GM19452 (cell line): ENCODE measurements at regions not wholly inside any gene's neighbourhood (a gene's known extent, or its start where the extent isn't known, plus 50 kb on each side); places are given as distances from the start of the nearest gene placed in this dataset.
"Not testable (repeated sequence)": the region's sequence is repeated elsewhere in the genome, so short reads cannot be mapped to it uniquely, and the experiment has no call there.

Source experiments
- ATAC-seq: cut with Tn5 transposase; IDR thresholded peaks from one replicate; pipeline ENCODE4 v1.9.1; 2021; ENCODE audit not compliant: unreplicated experiment

- no peak for ATAC-seq
Measured at GRCh38 chr1:30108186-30108585, 615.2 kb downstream of the MATN1 start.

DNA sequence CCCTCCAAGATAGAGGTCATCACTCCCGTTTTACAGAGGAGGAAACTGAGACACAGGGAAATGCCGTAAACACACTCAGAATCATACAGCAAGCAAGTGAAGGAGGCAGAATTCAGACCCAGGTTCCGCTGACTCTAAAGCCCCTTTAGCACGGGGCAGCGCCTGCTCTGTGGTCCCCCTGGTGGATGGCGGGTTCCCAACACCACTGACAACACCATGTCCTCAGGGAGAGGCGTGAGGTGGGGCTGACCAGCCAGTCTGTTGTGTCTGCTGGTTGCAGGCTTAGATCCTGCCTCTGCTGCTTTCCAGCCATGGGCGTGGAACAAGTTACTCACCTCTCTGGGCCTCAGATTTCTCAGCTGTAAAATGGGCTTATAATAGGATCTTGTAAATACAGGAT is 617.3 kb downstream of the MATN1 start:
- no peak for ATAC-seq

DNA sequence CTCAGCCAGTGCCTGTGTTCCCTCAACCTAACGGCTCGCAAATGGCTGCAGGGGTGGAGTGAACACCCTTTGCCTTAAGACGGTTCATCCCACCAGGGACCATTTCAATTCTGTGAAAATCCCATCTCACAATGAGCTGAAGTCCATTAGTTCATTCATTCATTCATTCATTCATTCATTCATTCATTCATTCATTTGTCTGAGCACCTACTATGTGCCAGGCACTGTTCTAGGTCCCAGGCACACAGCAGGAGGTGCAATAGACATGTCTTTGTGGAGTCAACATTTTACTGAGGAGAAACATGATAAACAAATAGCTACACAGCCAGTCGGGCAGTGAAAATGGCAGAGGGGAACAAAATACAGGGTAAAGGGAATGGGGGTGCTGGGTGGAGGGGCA is 618.8 kb downstream of the MATN1 start:
- ATAC-seq, result no peak

GRCh38 chr1:30103708-30104411 is 619.5 kb downstream of the MATN1 start:
- ATAC-seq, result no peak

DNA sequence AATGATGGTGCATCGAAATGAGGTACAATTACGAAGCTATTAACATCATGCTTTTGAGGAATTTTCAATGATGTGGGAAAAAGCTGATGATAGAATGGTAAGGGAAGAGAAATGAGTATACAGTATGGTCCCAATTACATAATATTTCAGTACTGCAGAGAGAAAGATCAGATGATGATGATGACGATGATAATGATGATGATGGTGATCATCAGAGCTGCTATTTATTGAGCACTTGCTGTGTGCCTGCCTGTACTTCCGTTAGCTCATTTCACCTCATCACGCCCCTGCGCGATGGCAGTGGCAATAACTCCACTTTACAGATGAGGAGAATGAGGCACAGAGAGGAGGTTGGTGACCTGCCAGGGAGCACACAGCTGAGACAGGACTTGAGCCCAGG is 620.8 kb downstream of the MATN1 start:
- no peak for ATAC-seq

GRCh38 chr1:30101487-30102227 is 621.7 kb downstream of the MATN1 start:
- no peak for ATAC-seq

GRCh38 chr1:30101016-30101415 is 622.4 kb downstream of the MATN1 start:
- no peak for ATAC-seq

DNA sequence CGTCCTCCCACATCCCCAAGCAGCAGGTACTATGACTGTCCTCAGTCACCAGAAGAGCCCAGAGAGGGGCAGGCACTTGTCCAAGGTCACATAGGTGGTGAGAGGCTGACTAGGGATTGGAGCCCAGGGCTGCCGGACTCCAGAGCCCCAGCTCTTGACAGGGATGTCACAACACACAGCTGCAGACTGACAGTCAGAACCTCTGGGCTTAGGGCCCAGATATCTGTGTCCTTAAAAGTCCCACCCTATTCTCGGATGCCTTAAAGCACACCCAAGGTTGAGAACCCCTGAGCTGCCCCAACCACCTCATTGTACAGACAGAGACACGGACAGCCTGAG is 622.9 kb downstream of the MATN1 start:
- no peak for ATAC-seq

- no peak for ATAC-seq
Measured at GRCh38 chr1:30099587-30100523, 623.5 kb downstream of the MATN1 start.

GRCh38 chr1:30097851-30098250 is 625.5 kb downstream of the MATN1 start:
- not testable (repeated sequence) for ATAC-seq

DNA sequence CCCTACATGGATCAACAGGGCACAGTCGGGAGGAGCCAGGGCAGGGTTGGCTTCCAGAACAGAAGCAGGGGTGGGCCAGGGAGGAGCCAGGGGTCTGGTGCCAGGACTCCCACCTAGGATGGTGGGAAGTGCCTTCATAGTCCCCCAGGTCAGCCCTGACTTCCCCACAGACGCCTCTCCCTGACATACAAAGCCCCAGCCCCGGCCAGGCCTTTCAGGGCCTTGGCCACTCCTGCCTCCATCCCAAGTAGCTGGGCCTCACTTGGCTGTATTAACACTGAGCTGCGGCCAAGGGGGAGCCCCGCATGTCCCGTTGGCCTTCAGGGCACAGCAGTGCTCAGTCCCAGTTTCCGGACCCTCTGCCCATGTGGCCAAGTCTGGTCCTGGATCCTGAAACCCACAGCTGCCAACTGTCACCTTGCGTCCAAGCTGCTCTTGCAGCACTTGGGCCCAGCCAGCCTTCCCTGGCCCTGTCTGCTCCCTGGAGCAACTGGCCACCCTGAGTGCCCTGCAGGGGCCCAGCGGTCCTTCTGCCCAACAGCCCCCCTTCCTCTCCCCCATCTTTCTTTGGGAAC is 627.8 kb downstream of the MATN1 start:
- no peak for ATAC-seq

DNA sequence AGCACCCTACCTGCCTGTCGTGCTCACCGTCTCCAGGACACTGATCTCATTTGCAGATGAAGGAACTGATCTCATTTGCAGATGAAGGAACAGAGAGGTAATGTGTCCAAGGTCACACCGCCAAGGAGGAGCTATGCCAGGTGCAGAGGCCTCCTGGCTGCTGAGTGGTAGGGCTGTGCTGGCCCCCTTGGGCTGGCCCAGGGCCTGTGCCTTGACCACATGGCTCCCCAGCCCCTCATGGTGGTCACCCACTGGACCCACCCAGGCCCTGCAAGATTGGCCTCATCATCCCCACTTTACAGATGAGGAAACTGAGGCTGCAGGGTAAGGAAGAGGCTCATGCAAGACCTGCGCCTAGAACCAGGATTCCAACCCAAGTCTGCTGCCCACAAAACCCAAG is 628.3 kb downstream of the MATN1 start:
- ATAC-seq, result no peak

- ATAC-seq, result no peak
Measured at GRCh38 chr1:30092051-30092858, 631.1 kb downstream of the MATN1 start.

DNA sequence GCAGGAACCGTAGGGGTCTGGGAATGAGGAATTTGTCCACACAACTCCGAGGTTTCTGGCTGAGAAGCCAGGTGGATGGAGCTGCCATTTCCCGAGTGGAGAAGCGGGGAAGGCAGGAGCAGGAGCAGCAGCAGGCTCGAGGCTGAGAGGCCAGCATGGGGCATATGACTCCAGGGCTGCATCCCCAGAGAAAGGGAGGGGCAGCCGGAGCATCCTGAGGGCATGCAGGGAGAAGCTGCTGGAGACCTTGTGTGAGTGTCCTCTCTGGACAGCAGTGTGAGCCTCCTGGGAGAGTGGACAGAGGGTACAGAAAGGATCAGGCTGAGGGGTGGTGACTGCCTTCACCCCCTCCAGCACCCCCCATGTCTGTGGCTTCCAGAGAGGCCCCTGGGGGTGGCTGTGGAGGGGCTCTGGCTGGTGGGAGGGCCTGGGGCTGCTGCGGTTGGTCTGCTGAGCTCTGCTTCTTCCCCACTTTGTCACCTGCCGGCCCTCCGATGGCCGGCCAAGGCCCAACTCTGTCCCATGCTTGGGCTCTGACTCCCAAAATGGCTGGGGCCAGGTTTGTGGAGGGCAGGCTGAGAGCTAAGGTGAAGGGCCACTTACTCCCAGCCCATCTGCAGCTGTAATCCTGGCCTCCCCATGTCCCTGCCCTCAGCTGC is 633.1 kb downstream of the MATN1 start:
- ATAC-seq, result no peak

GRCh38 chr1:30089024-30089430 is 634.4 kb downstream of the MATN1 start:
- ATAC-seq, result no peak

DNA sequence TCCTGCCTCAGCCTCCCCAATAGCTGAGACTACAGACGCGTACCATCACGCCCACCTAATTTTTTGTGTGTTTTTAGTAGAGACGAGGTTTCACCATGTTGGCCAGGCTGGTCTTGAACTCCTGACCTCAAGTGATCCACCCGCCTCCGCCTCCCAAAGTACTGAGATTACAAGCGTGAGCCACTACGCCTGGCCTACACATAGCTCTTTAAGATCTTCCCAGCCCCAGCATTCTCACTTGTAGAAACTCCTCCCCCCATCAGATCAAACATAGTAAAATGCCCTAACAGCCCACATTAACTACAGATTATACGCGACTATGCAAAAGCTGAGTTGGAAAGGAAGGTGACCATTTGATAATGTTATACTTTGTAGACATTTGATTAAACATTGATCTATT is 634.8 kb downstream of the MATN1 start:
- no peak for ATAC-seq

DNA sequence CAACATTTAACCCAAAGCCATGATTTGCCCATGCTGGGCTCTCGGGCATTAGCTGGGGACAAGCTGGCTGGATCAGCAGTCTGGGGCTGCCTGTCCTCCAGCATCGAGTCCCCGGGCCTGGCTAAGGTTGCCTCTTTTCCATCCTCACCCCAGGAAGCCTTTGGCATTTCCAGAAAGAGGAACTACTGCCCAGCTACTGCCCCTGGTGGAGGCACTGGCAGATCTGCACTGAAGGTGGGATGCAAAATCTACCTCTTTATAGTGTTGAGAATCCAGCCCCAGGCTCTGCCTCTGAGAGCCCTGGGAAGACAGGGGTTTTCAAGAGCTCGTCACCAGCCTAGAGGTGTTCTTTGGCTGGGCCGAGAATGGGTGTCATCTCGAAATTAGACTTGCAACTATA is 635.9 kb downstream of the MATN1 start:
- ATAC-seq, result no peak

DNA sequence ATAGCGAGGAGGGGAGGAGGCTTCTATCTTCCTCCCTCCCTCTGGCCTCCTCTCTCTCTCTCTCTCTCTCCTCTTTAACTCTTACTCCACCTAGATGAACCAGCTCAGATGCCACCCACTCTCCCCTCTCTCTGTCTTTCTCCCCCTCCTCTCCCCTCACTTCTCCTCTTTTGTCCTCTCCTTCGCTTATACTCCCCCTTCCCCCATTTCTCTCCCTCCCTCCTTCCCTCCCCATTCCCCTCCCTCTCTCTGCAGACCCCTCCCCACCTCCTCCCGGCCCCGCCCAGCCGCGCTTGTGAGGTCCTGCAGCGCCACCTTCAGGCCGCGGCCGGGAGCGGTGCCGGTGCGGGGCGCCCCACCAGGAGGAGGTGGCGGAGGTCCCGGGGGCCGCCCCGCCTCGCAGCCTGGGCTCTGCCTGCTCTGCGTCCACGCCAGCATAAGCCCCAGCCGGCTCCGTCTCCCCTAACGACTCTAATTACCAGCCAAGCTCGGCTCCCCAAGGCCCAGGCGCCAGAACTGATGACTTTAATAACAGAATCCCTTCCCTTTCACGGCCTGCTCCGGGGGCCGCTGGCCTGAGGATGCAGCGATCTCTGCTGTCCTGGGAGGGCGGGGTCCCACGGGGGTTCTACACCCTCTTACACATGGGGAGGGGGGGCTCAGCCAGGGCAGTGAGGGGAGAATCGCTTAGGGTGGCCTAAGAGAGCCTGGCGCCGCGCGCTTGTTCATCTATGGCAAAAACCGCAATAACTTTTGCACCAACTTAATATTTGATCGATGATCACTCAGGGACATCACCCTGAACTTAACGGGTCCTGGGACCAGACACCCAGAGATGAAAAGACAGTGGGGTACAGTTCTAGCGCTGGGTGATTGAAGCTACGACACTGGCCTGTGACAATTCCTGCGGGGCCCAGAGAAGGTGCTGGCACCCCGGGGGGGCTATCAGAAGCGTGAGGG is 637.3 kb downstream of the MATN1 start:
- no peak for ATAC-seq
